ENCODE measurements at regions not wholly inside any gene's neighbourhood (a gene's known extent, or its start where the extent isn't known, plus 50 kb on each side); places are given as distances from the start of the nearest gene placed in this dataset.

GRCh38 chr18:25614168-25614567 is 262.2 kb upstream of the ZNF521 start:
- TF ChIP-seq CTCF (conservative IDR thresholded peaks at IDR 0.05) (peak; percentile 25), ZFX (IDR thresholded peaks at IDR 0.05) (no peak)
- H3K27ac ChIP-seq: no peak overlapping the region

GRCh38 chr18:25612466-25612865 is 260.5 kb upstream of the ZNF521 start:
- H3K27ac ChIP-seq: no peak overlapping the region
- TF ChIP-seq CTCF (conservative IDR thresholded peaks at IDR 0.05) (no peak), ZFX (IDR thresholded peaks at IDR 0.05) (no peak)

- TF ChIP-seq CTCF (conservative IDR thresholded peaks at IDR 0.05): no peak
- TF ChIP-seq ZFX (IDR thresholded peaks at IDR 0.05): no peak
- no peak overlapping the region for H3K27ac ChIP-seq
Measured at GRCh38 chr18:25608091-25608490, 256.1 kb upstream of the ZNF521 start.

GRCh38 chr18:25604894-25605597 is 253.1 kb upstream of the ZNF521 start:
- H3K27ac ChIP-seq: no peak overlapping the region
- no peak for TF ChIP-seq CTCF (conservative IDR thresholded peaks at IDR 0.05)
- no peak for TF ChIP-seq ZFX (IDR thresholded peaks at IDR 0.05)

- TF ChIP-seq CTCF (conservative IDR thresholded peaks at IDR 0.05): no peak
- no peak for TF ChIP-seq ZFX (IDR thresholded peaks at IDR 0.05)
- H3K27ac ChIP-seq: no peak overlapping the region
Measured at GRCh38 chr18:25604196-25604893, 252.4 kb upstream of the ZNF521 start.

- H3K27ac ChIP-seq: no peak overlapping the region
- TF ChIP-seq ZFX (IDR thresholded peaks at IDR 0.05): no peak
- TF ChIP-seq CTCF (conservative IDR thresholded peaks at IDR 0.05): no peak
Measured at GRCh38 chr18:25599443-25599842, 247.5 kb upstream of the ZNF521 start.

GRCh38 chr18:25597476-25597875 is 245.5 kb upstream of the ZNF521 start:
- no peak overlapping the region for H3K27ac ChIP-seq
- no peak for TF ChIP-seq CTCF (conservative IDR thresholded peaks at IDR 0.05)
- TF ChIP-seq ZFX (IDR thresholded peaks at IDR 0.05): no peak
